Memory B cell (primary cell): ENCODE measurements at regions not wholly inside any gene's neighbourhood (a gene's known extent, or its start where the extent isn't known, plus 50 kb on each side); places are given as distances from the start of the nearest gene placed in this dataset.

Source experiments
- ATAC-seq: fragments of 150-1000 bp; cut with Tn5 transposase; 2 replicates; pipeline ENCODE4 v1.10.0; 2021; ENCODE audit warnings: low read depth, mild to moderate bottlenecking, moderate library complexity
- DNase-seq, 2 donors: peaks; one replicate each; pipeline ENCODE4 v3.0.0; 2022; ENCODE audit warnings: low spot score in 2 of 2
- H3K27ac Mint-ChIP-seq: one replicate; pipeline ENCODE4 v1.8.0; 2022; ENCODE audit warnings: mild to moderate bottlenecking, moderate library complexity, mixed read lengths
- H3K27me3 Mint-ChIP-seq: one replicate; pipeline ENCODE4 v1.8.0; 2022; ENCODE audit warnings: mixed read lengths
- H3K36me3 Mint-ChIP-seq: one replicate; pipeline ENCODE4 v1.8.0; 2022; ENCODE audit warnings: mild to moderate bottlenecking, mixed read lengths
- H3K4me1 Mint-ChIP-seq: one replicate; pipeline ENCODE4 v1.8.0; 2022; ENCODE audit warnings: mixed read lengths
- H3K4me3 Mint-ChIP-seq: one replicate; pipeline ENCODE4 v1.8.0; 2022; ENCODE audit warnings: mild to moderate bottlenecking, moderate library complexity, mixed read lengths
- H3K9me3 Mint-ChIP-seq: one replicate; pipeline ENCODE4 v1.8.0; 2022; ENCODE audit warnings: mixed read lengths

- H3K36me3 Mint-ChIP-seq, result no peaks in the 10 kb centered on the region
- no peak overlapping the region for H3K4me3 Mint-ChIP-seq
- peaks cover 1% of the 10 kb centered on the region for H3K9me3 Mint-ChIP-seq
- no peak overlapping the region for H3K27ac Mint-ChIP-seq
- H3K27me3 Mint-ChIP-seq, result no peaks in the 10 kb centered on the region
- H3K4me1 Mint-ChIP-seq, result no peaks in the 10 kb centered on the region
- DNase-seq (no peak), ATAC-seq (no peak)
Observed at GRCh38 chr14:81638656-81639280, 105.1 kb upstream of the SEL1L start.

- H3K27ac Mint-ChIP-seq, result no peak overlapping the region
- no peaks in the 10 kb centered on the region for H3K36me3 Mint-ChIP-seq
- DNase-seq (no peak), ATAC-seq (no peak)
- H3K27me3 Mint-ChIP-seq, result peaks cover 3% of the 10 kb centered on the region
- no peaks in the 10 kb centered on the region for H3K4me1 Mint-ChIP-seq
- H3K9me3 Mint-ChIP-seq, result peaks cover 5% of the 10 kb centered on the region
- H3K4me3 Mint-ChIP-seq, result no peak overlapping the region
Observed at GRCh38 chr14:81653626-81654025, 120.0 kb upstream of the SEL1L start.

GRCh38 chr14:81655423-81656314 lies 122.0 kb upstream of the SEL1L start:
- peaks cover 1% of the 10 kb centered on the region for H3K27me3 Mint-ChIP-seq

GRCh38 chr14:81656811-81657210 lies 123.2 kb upstream of the SEL1L start:
- Mint-ChIP-seq H3K27me3 (peaks cover 1% of the 10 kb centered on the region), H3K27ac (no peak overlapping the region), H3K36me3 (no peaks in the 10 kb centered on the region), H3K4me3 (no peak overlapping the region), H3K9me3 (peaks cover 5% of the 10 kb centered on the region), H3K4me1 (no peaks in the 10 kb centered on the region)
- no peak for DNase-seq
- no peak for ATAC-seq

More at GRCh38 chr14:81655423-81656314, 122.0 kb upstream of the SEL1L start:
- DNase-seq (no peak), ATAC-seq (no peak)
- H3K4me1 Mint-ChIP-seq, result no peaks in the 10 kb centered on the region
- no peak overlapping the region for H3K27ac Mint-ChIP-seq
- no peaks in the 10 kb centered on the region for H3K36me3 Mint-ChIP-seq
- peaks cover 5% of the 10 kb centered on the region for H3K9me3 Mint-ChIP-seq
- no peak overlapping the region for H3K4me3 Mint-ChIP-seq

GRCh38 chr14:81662066-81662465 lies 128.4 kb upstream of the SEL1L start:
- Mint-ChIP-seq H3K27ac (no peak overlapping the region), H3K4me3 (no peak overlapping the region), H3K36me3 (no peaks in the 10 kb centered on the region), H3K27me3 (no peaks in the 10 kb centered on the region), H3K4me1 (no peaks in the 10 kb centered on the region), H3K9me3 (no peaks in the 10 kb centered on the region)
- ATAC-seq (no peak), DNase-seq (no peak)

GRCh38 chr14:81662570-81663197 lies 129.0 kb upstream of the SEL1L start:
- no peaks in the 10 kb centered on the region for H3K27me3 Mint-ChIP-seq
- no peak overlapping the region for H3K27ac Mint-ChIP-seq
- DNase-seq (no peak), ATAC-seq (no peak)
- no peaks in the 10 kb centered on the region for H3K4me1 Mint-ChIP-seq
- H3K4me3 Mint-ChIP-seq, result no peak overlapping the region
- no peaks in the 10 kb centered on the region for H3K9me3 Mint-ChIP-seq
- no peaks in the 10 kb centered on the region for H3K36me3 Mint-ChIP-seq

- Mint-ChIP-seq H3K4me3 (no peak overlapping the region), H3K27me3 (no peaks in the 10 kb centered on the region), H3K27ac (no peak overlapping the region), H3K4me1 (no peaks in the 10 kb centered on the region), H3K36me3 (no peaks in the 10 kb centered on the region), H3K9me3 (no peaks in the 10 kb centered on the region)
- ATAC-seq, result no peak
- no peak for DNase-seq
Observed at GRCh38 chr14:81668626-81669274, 135.1 kb upstream of the SEL1L start.

GRCh38 chr14:81669308-81669707 lies 135.7 kb upstream of the SEL1L start:
- ATAC-seq (no peak), DNase-seq (no peak)
- H3K36me3 Mint-ChIP-seq, result no peaks in the 10 kb centered on the region

GRCh38 chr14:81673930-81674329 lies 140.3 kb upstream of the SEL1L start:
- Mint-ChIP-seq H3K27me3 (peaks cover 1% of the 10 kb centered on the region), H3K4me1 (no peaks in the 10 kb centered on the region), H3K4me3 (no peak overlapping the region), H3K36me3 (no peaks in the 10 kb centered on the region), H3K9me3 (no peaks in the 10 kb centered on the region), H3K27ac (no peak overlapping the region)
- DNase-seq (no peak), ATAC-seq (no peak)

More at GRCh38 chr14:81669308-81669707, 135.7 kb upstream of the SEL1L start:
- Mint-ChIP-seq H3K4me1 (no peaks in the 10 kb centered on the region), H3K27me3 (no peaks in the 10 kb centered on the region), H3K4me3 (no peak overlapping the region), H3K9me3 (no peaks in the 10 kb centered on the region), H3K27ac (no peak overlapping the region)

- H3K27ac Mint-ChIP-seq, result no peak overlapping the region
- H3K36me3 Mint-ChIP-seq, result no peaks in the 10 kb centered on the region
- H3K27me3 Mint-ChIP-seq, result peaks cover 1% of the 10 kb centered on the region
- H3K4me3 Mint-ChIP-seq, result no peak overlapping the region
- DNase-seq, result no peak
- no peaks in the 10 kb centered on the region for H3K9me3 Mint-ChIP-seq
- no peaks in the 10 kb centered on the region for H3K4me1 Mint-ChIP-seq
- no peak for ATAC-seq
Observed at GRCh38 chr14:81676395-81676794, 142.7 kb upstream of the SEL1L start.

- no peak overlapping the region for H3K27ac Mint-ChIP-seq
- H3K4me3 Mint-ChIP-seq, result no peak overlapping the region
- H3K27me3 Mint-ChIP-seq, result peaks cover 1% of the 10 kb centered on the region
- ATAC-seq, result no peak
- no peaks in the 10 kb centered on the region for H3K4me1 Mint-ChIP-seq
- no peak for DNase-seq
- H3K9me3 Mint-ChIP-seq, result no peaks in the 10 kb centered on the region
- H3K36me3 Mint-ChIP-seq, result no peaks in the 10 kb centered on the region
Observed at GRCh38 chr14:81676879-81677278, 143.2 kb upstream of the SEL1L start.

- H3K4me3 Mint-ChIP-seq, result no peak overlapping the region
- peaks cover 1% of the 10 kb centered on the region for H3K27me3 Mint-ChIP-seq
- DNase-seq (no peak), ATAC-seq (no peak)
- H3K36me3 Mint-ChIP-seq, result no peaks in the 10 kb centered on the region
- H3K9me3 Mint-ChIP-seq, result no peaks in the 10 kb centered on the region
- H3K4me1 Mint-ChIP-seq, result no peaks in the 10 kb centered on the region
- no peak overlapping the region for H3K27ac Mint-ChIP-seq
Observed at GRCh38 chr14:81677736-81678135, 144.1 kb upstream of the SEL1L start.

- Mint-ChIP-seq H3K4me3 (no peak overlapping the region), H3K27me3 (peaks cover 1% of the 10 kb centered on the region), H3K4me1 (no peaks in the 10 kb centered on the region), H3K36me3 (no peaks in the 10 kb centered on the region), H3K27ac (no peak overlapping the region), H3K9me3 (no peaks in the 10 kb centered on the region)
- ATAC-seq (no peak), DNase-seq (no peak)
Observed at GRCh38 chr14:81679226-81679625, 145.6 kb upstream of the SEL1L start.

GRCh38 chr14:81681541-81681940 lies 147.9 kb upstream of the SEL1L start:
- ATAC-seq, result no peak
- no peak for DNase-seq
- no peaks in the 10 kb centered on the region for H3K36me3 Mint-ChIP-seq
- H3K27ac Mint-ChIP-seq, result no peak overlapping the region
- H3K27me3 Mint-ChIP-seq, result no peaks in the 10 kb centered on the region
- H3K9me3 Mint-ChIP-seq, result no peaks in the 10 kb centered on the region
- no peak overlapping the region for H3K4me3 Mint-ChIP-seq
- H3K4me1 Mint-ChIP-seq, result no peaks in the 10 kb centered on the region
